ENCODE measurements at regions not wholly inside any gene's neighbourhood (a gene's known extent, or its start where the extent isn't known, plus 50 kb on each side); places are given as distances from the start of the nearest gene placed in this dataset.

DNA sequence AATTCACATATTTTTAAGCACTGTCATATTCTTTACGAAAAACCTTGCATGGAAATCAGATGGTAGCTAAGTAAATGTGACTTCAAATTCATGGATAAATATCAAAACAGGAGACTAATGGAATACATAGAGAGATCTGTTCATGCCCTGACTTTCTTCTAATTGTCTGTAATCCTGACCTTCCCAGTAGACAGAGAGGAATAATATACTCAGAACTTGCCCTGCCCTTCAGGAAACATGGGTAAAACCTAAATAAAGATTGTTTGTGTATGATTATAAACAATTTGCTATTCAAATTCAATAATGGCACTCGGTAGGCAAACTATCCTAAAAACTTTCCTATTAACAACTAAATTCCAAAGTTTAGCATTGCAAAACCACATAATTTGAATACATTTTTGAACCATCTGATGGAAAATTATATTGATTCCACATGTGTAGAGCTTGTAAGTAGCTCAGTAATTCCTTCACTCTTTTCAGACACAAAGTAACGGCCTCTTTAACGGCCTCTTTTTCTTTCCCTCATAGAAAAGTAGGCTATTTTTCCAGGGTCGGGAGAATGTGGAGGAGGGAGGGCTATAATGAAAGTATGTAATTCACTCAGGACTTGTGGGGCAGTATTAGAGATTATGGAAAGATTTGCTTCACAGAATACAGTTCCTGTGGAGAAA lies 227.6 kb downstream of the ALDH8A1 start (continued):
- no peak for TF ChIP-seq ZNF780A (CRISPR knock-in tag; IDR thresholded peaks at IDR 0.05)
- TF ChIP-seq XRCC5 (IDR thresholded peaks at IDR 0.05; ENCODE audit: low read depth, low read length): no peak
- TF ChIP-seq CEBPG (CRISPR knock-in tag; IDR thresholded peaks at IDR 0.05): no peak
- TF ChIP-seq CEBPG (tag; conservative IDR thresholded peaks at IDR 0.05 in 1 of 2, IDR thresholded peaks at IDR 0.05 in 1 of 2): no peak
- no peak for TF ChIP-seq ATF3 (IDR thresholded peaks at IDR 0.05)
- no peak for TF ChIP-seq ATF3 (CRISPR knock-in tag; conservative IDR thresholded peaks at IDR 0.05)
- no peak for TF ChIP-seq BCOR (IDR thresholded peaks at IDR 0.05)

DNA sequence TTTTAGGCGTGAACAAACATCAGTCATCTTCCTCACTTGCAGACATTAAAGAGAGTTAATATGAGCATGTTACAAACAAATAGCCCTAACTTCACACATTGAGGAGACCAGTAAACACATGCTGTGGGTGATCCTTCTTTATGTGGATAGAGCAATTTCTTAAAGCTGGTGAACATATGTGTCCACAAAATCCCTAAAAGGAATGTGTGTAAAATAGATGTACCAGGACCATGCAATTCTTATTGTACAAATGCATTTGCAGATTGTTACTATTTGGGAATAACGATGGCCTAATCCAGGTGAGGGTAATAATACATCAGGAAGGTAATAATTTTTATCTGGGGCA lies 228.9 kb downstream of the ALDH8A1 start:
- H3K9me1 ChIP-seq (ENCODE audit: control insufficient read depth, insufficient read depth, low read length): no peaks in the 10 kb centered on the region
- H3K4me3 ChIP-seq: no peak overlapping the region
- no peak overlapping the region for H3K27ac ChIP-seq (ENCODE audit: extremely low read depth, low read depth, low read length)
- BruUV-seq (replicated peaks): no TSS peak
- in situ Hi-C loops (cut with MboI): no loop called here
- H3K9ac ChIP-seq (ENCODE audit: insufficient read depth in 1 of 2, low read depth in 2 of 2, low read length in 2 of 2): no peak overlapping the region
- H3K9me3 ChIP-seq (replicated peaks; ENCODE audit: control insufficient read depth, insufficient read depth, low read depth, low read length): no peaks in the 10 kb centered on the region
- ChIA-PET POLR2A (interaction anchor here (1.4 kb wide), 1 partner anchor 17 kb away, joined by 3 read pairs; no protein-coding TSS in a partner anchor), CTCF (ENCODE audit: low intra/inter-chr PET ratio) (no interaction called here)
- H3K4me1 ChIP-seq (replicated peaks in 1 of 2; ENCODE audit: control insufficient read depth in 2 of 2, insufficient read depth in 2 of 2, low read length in 2 of 2): no peaks in the 10 kb centered on the region
- no peak overlapping the region for H2AFZ ChIP-seq (ENCODE audit: low read depth, low read length)
- H4K20me1 ChIP-seq (replicated peaks; ENCODE audit: control insufficient read depth, insufficient read depth, low read length): no peaks in the 10 kb centered on the region
- H3K79me2 ChIP-seq (ENCODE audit: control insufficient read depth, insufficient read depth, low read length): no peaks in the 10 kb centered on the region
- no peak for DNase-seq (ENCODE audit: extremely low read depth in 1 of 4, low spot score in 3 of 4)
- WGBS (ENCODE audit: insufficient coverage, low coverage, missing lambda C conversion rate): 0% methylated on average over 2 of the region's 2 CpGs
- no peak for FAIRE-seq
- intact Hi-C loops (cut with micrococcal nuclease): no loop called here
- H3K4me2 ChIP-seq (ENCODE audit: insufficient read depth, low read length): no peak overlapping the region
- ATAC-seq: no peak
- peaks cover 0 to 7% of the 10 kb centered on the region in 2 experiments; a peak in 2 of 5 replicates for H3K27me3 ChIP-seq (ENCODE audit: control insufficient read depth in 2 of 2, insufficient read depth in 2 of 2, low read length in 2 of 2)
- no peaks in the 10 kb centered on the region for H3K36me3 ChIP-seq (ENCODE audit: control insufficient read depth, insufficient read depth, low read length)
- TF ChIP-seq BCLAF1 (IDR thresholded peaks at IDR 0.05; ENCODE audit: borderline replicate concordance in 1 of 2, control insufficient read depth in 1 of 2, low read depth in 2 of 2, low read length in 1 of 2) (no peak), YBX1 (IDR thresholded peaks at IDR 0.05) (no peak), MAFF (IDR thresholded peaks at IDR 0.05; ENCODE audit: low read length) (no peak), MIER1 (IDR thresholded peaks at IDR 0.05; ENCODE audit: low read depth) (no peak), BCOR (IDR thresholded peaks at IDR 0.05) (no peak), ZNF354B (CRISPR knock-in tag; IDR thresholded peaks at IDR 0.05) (no peak), SMAD3 (CRISPR knock-in tag; conservative IDR thresholded peaks at IDR 0.05) (no peak), ZC3H8 (IDR thresholded peaks at IDR 0.05) (no peak), JUN (IDR thresholded peaks at IDR 0.05; ENCODE audit: borderline replicate concordance, low read depth, low read length) (no peak), JUN (CRISPR knock-in tag; IDR thresholded peaks at IDR 0.05; ENCODE audit: borderline replicate concordance) (no peak)
- TF ChIP-seq, protein P1, sequence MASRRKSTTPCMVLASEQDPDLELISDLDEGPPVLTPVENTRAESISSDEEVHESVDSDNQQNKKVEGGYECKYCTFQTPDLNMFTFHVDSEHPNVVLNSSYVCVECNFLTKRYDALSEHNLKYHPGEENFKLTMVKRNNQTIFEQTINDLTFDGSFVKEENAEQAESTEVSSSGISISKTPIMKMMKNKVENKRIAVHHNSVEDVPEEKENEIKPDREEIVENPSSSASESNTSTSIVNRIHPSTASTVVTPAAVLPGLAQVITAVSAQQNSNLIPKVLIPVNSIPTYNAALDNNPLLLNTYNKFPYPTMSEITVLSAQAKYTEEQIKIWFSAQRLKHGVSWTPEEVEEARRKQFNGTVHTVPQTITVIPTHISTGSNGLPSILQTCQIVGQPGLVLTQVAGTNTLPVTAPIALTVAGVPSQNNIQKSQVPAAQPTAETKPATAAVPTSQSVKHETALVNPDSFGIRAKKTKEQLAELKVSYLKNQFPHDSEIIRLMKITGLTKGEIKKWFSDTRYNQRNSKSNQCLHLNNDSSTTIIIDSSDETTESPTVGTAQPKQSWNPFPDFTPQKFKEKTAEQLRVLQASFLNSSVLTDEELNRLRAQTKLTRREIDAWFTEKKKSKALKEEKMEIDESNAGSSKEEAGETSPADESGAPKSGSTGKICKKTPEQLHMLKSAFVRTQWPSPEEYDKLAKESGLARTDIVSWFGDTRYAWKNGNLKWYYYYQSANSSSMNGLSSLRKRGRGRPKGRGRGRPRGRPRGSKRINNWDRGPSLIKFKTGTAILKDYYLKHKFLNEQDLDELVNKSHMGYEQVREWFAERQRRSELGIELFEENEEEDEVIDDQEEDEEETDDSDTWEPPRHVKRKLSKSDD (conservative IDR thresholded peaks at IDR 0.05; ENCODE audit: low read length): no peak
